ENCODE measurements at regions not wholly inside any gene's neighbourhood (a gene's known extent, or its start where the extent isn't known, plus 50 kb on each side); places are given as distances from the start of the nearest gene placed in this dataset.

- DNase-seq (ENCODE audit: low read depth in 3 of 3), result no peak
Observed at GRCh38 chr13:108360139-108360538, 90.6 kb downstream of the TNFSF13B start.

- DNase-seq (ENCODE audit: low read depth in 3 of 3), result no peak
Observed at GRCh38 chr13:108361769-108362168, 92.3 kb downstream of the TNFSF13B start.

GRCh38 chr13:108363666-108364065 is 94.1 kb downstream of the TNFSF13B start:
- no peak for DNase-seq (ENCODE audit: low read depth in 3 of 3)

- DNase-seq (ENCODE audit: low read depth in 3 of 3), result no peak
Observed at GRCh38 chr13:108365255-108365654, 95.7 kb downstream of the TNFSF13B start.

GRCh38 chr13:108368250-108368905 is 98.9 kb downstream of the TNFSF13B start:
- DNase-seq (ENCODE audit: low read depth in 3 of 3), result no peak

- no peak for DNase-seq (ENCODE audit: low read depth in 3 of 3)
Observed at GRCh38 chr13:108369412-108369811, 99.9 kb downstream of the TNFSF13B start.

GRCh38 chr13:108375034-108375433 is 105.5 kb downstream of the TNFSF13B start:
- DNase-seq (ENCODE audit: low read depth in 3 of 3), result no peak

GRCh38 chr13:108375772-108376171 is 106.3 kb downstream of the TNFSF13B start:
- no peak for DNase-seq (ENCODE audit: low read depth in 3 of 3)

GRCh38 chr13:108376308-108376707 is 106.8 kb downstream of the TNFSF13B start:
- no peak for DNase-seq (ENCODE audit: low read depth in 3 of 3)

GRCh38 chr13:108377646-108378206 is 108.2 kb downstream of the TNFSF13B start:
- DNase-seq (ENCODE audit: low read depth in 3 of 3), result no peak

- DNase-seq (ENCODE audit: low read depth in 3 of 3), result no peak
Observed at GRCh38 chr13:108383667-108384066, 114.1 kb downstream of the TNFSF13B start.

- DNase-seq (ENCODE audit: low read depth in 3 of 3), result no peak
Observed at GRCh38 chr13:108387156-108387555, 117.6 kb downstream of the TNFSF13B start.

GRCh38 chr13:108402850-108403249 is 133.3 kb downstream of the TNFSF13B start:
- DNase-seq (ENCODE audit: low read depth in 3 of 3), result no peak

- no peak for DNase-seq (ENCODE audit: low read depth in 3 of 3)
Observed at GRCh38 chr13:108407495-108407894, 138.0 kb downstream of the TNFSF13B start.

GRCh38 chr13:108408672-108409071 is 139.2 kb downstream of the TNFSF13B start:
- peak in 1 of 3 experiments; percentile 2 for DNase-seq (ENCODE audit: low read depth in 3 of 3)

GRCh38 chr13:108409730-108410129 is 140.2 kb downstream of the TNFSF13B start:
- no peak for DNase-seq (ENCODE audit: low read depth in 3 of 3)

GRCh38 chr13:108419768-108420167 is 150.2 kb downstream of the TNFSF13B start:
- DNase-seq (ENCODE audit: low read depth in 3 of 3), result no peak

- no peak for DNase-seq (ENCODE audit: low read depth in 3 of 3)
Observed at GRCh38 chr13:108425056-108425455, 155.5 kb downstream of the TNFSF13B start.

GRCh38 chr13:108426893-108427292 is 157.4 kb downstream of the TNFSF13B start:
- DNase-seq (ENCODE audit: low read depth in 3 of 3), result no peak

- DNase-seq (ENCODE audit: low read depth in 3 of 3), result no peak
Observed at GRCh38 chr13:108427355-108427754, 157.8 kb downstream of the TNFSF13B start.

GRCh38 chr13:108428691-108429090 is 159.2 kb downstream of the TNFSF13B start:
- DNase-seq (ENCODE audit: low read depth in 3 of 3), result no peak

- no peak for DNase-seq (ENCODE audit: low read depth in 3 of 3)
Observed at GRCh38 chr13:108433976-108434755, 164.6 kb downstream of the TNFSF13B start.
